ENCODE measurements at regions not wholly inside any gene's neighbourhood (a gene's known extent, or its start where the extent isn't known, plus 50 kb on each side); places are given as distances from the start of the nearest gene placed in this dataset.

DNA sequence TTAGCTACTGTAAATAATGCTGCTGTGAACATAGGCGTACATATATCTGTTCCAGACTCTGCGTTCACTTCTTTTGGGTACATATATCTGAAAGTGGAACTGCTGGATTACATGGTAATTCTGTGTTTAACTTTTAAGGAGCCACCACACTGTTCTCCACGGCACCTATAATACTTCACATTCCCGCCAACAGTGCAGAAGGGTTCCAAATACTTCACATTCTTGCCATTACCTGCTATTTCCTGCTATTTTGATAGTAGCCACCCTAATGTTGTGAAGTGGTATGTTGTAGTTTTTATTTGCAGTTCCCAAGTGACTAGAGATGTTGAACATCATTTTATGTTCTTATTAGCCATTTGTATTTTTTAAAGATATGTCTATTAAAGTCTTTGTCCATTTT is 377.4 kb upstream of the SLC10A2 start:
- no peak for DNase-seq (ENCODE audit: low spot score)
- TF ChIP-seq, protein P1, sequence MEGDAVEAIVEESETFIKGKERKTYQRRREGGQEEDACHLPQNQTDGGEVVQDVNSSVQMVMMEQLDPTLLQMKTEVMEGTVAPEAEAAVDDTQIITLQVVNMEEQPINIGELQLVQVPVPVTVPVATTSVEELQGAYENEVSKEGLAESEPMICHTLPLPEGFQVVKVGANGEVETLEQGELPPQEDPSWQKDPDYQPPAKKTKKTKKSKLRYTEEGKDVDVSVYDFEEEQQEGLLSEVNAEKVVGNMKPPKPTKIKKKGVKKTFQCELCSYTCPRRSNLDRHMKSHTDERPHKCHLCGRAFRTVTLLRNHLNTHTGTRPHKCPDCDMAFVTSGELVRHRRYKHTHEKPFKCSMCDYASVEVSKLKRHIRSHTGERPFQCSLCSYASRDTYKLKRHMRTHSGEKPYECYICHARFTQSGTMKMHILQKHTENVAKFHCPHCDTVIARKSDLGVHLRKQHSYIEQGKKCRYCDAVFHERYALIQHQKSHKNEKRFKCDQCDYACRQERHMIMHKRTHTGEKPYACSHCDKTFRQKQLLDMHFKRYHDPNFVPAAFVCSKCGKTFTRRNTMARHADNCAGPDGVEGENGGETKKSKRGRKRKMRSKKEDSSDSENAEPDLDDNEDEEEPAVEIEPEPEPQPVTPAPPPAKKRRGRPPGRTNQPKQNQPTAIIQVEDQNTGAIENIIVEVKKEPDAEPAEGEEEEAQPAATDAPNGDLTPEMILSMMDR (IDR thresholded peaks at IDR 0.05): no peak
- Histone ChIP-seq H3K27ac (no peak overlapping the region), H3K9me3 (no peaks in the 10 kb centered on the region), H3K36me3 (no peaks in the 10 kb centered on the region), H3K27me3 (no peaks in the 10 kb centered on the region), H3K4me1 (no peaks in the 10 kb centered on the region), H3K4me3 (no peak overlapping the region)

DNA sequence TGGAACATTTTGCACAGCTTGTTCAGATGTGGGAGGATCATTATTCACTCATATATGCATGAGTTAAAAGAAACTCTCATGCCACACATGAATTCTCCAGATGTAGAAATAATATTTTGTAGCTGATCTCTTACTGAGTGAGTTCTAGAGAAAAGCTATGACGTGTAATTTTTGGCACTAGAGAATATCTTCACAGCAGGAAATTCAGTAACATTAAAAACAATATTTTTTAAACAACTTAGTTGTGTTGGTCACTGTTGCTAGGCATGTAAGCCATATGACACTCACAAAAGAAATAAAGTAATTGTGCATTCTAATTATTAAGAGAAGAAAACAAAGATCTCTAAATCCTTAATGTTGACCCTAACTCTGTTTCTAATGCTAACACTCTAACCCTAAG is 371.4 kb upstream of the SLC10A2 start:
- Histone ChIP-seq H3K4me3 (no peak overlapping the region), H3K27me3 (no peaks in the 10 kb centered on the region), H3K4me1 (no peaks in the 10 kb centered on the region), H3K36me3 (no peaks in the 10 kb centered on the region), H3K27ac (no peak overlapping the region), H3K9me3 (no peaks in the 10 kb centered on the region)
- no peak for DNase-seq (ENCODE audit: low spot score)
- TF ChIP-seq, protein P1 (IDR thresholded peaks at IDR 0.05): no peak

DNA sequence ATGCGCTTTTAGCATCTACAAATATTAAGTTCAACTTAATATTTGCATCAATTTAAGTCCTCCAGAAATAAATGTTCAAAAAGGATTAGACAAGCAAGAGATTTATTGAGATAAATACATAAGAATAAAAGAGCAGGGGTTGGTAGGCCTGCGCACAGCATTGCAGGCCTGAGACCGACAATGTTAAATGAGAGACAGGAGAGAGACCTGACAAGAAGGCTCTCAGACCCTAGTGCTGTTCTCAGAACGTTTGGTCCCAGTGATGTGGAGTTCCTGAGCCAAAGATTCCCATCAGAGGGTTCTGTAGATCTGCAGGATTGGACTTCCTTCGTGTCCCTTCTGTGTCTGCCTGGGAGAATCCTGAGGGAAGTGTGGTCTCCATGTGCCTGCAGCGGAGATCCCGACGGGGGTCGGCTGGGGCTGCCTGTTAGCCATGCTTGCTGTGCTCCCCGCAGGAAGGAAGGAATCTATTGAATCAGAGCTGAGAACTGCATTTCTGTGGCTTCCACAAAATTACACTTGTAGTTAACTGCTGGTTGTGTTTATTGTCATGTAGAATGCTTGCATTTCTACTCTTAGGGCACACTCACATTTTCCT is 369.9 kb upstream of the SLC10A2 start:
- Histone ChIP-seq H3K36me3 (no peaks in the 10 kb centered on the region), H3K4me1 (no peaks in the 10 kb centered on the region), H3K27ac (no peak overlapping the region), H3K27me3 (no peaks in the 10 kb centered on the region), H3K9me3 (no peaks in the 10 kb centered on the region), H3K4me3 (no peak overlapping the region)
- no peak for DNase-seq (ENCODE audit: low spot score)
- TF ChIP-seq, protein P1 (IDR thresholded peaks at IDR 0.05): no peak

DNA sequence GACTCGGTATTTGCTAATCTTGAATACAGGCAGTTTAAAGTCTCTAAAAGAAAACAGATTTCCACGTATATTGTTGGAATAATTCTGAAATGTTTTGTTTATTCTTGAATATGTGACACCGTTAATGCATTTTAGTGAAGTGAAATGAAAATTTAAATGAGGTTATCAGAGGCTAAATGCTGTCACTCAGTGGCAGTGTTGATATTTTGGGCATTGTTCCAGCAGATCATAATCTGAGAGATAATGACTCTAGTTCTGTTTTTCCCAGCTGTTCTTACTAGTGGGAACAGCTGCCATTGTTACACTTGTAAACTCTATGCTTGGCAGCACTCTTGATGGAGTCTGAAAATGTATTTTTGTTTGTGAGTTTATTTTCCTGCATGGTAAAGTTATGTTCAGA is 365.6 kb upstream of the SLC10A2 start:
- H3K9me3 ChIP-seq: peaks cover 0 to 6% of the 10 kb centered on the region in 2 donors
- H3K4me3 ChIP-seq: no peak overlapping the region
- no peak overlapping the region for H3K27ac ChIP-seq
- no peaks in the 10 kb centered on the region for H3K27me3 ChIP-seq
- no peaks in the 10 kb centered on the region for H3K4me1 ChIP-seq
- H3K36me3 ChIP-seq: no peaks in the 10 kb centered on the region
- DNase-seq (ENCODE audit: low spot score): no peak
- TF ChIP-seq, protein P1 (IDR thresholded peaks at IDR 0.05): no peak

DNA sequence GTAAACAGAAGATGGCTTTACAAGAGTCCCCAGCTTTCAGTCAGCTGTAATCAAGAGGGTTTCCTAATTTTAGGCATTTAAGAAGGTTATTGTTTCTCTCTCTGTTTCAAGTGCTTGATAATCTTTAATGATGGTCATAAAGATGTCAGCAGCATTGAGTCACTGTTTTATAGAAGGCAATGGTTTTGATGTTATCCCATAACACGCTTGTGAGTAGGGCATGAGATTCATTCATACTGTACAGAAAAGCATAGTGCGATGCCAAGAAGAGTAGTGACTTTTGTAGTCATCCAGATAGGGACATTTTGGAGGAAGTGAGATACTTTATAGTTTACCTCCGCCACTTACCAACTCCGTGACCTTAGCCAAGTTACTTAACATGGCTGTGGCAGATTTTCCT is 364.2 kb upstream of the SLC10A2 start:
- H3K9me3 ChIP-seq: peaks cover 0 to 6% of the 10 kb centered on the region in 2 donors
- TF ChIP-seq, protein P1 (IDR thresholded peaks at IDR 0.05): no peak
- H3K4me1 ChIP-seq: no peaks in the 10 kb centered on the region
- no peaks in the 10 kb centered on the region for H3K27me3 ChIP-seq
- no peak overlapping the region for H3K27ac ChIP-seq
- no peak overlapping the region for H3K4me3 ChIP-seq
- no peaks in the 10 kb centered on the region for H3K36me3 ChIP-seq
- no peak for DNase-seq (ENCODE audit: low spot score)

DNA sequence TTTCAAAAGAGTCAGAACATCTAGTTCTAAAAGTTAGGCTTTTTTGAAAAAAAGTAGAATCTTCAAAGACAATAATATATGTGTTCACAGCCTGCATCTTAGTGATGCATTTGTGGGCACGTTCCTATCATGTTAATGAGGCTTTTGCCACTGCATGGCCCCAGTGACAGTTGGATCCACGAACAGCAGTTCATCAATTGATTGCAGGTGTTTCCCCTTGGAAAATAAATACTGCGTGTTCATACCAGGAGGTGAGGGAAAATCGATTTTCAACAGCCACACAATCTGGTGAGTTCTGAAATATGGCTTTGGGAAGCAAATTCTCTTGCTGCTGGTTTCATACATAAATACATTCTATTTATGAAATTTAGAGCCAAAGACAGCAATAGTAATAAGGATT is 343.8 kb upstream of the SLC10A2 start:
- Histone ChIP-seq H3K27ac (no peak overlapping the region), H3K27me3 (no peaks in the 10 kb centered on the region), H3K36me3 (no peaks in the 10 kb centered on the region), H3K4me1 (no peaks in the 10 kb centered on the region), H3K4me3 (no peak overlapping the region), H3K9me3 (no peaks in the 10 kb centered on the region)
- TF ChIP-seq, protein P1 (IDR thresholded peaks at IDR 0.05): no peak
- no peak for DNase-seq (ENCODE audit: low spot score)

Data from right atrium auricular region (tissue), 2 donors.